ENCODE measurements at regions not wholly inside any gene's neighbourhood (a gene's known extent, or its start where the extent isn't known, plus 50 kb on each side); places are given as distances from the start of the nearest gene placed in this dataset.

DNA sequence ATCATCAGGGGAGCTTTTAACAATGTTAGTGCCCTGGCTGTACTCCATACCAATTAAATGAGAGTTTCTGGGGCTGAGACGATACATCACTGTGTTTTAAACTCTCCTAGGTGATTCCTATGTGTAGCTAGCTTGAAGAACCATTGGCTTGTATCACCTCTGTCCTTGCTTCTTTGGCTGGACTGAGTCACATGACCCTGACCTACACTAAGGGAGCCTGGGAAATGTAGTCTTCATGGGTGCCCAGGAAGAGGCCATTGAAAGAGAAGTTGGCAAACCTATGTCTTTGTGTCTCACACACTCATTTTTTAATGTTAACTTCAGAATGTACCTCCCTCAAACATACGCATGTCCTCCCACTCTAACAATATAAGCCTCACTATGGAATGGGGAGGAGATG, 506.6 kb downstream of the DHX35 start (continued):
- TF ChIP-seq, protein P1, sequence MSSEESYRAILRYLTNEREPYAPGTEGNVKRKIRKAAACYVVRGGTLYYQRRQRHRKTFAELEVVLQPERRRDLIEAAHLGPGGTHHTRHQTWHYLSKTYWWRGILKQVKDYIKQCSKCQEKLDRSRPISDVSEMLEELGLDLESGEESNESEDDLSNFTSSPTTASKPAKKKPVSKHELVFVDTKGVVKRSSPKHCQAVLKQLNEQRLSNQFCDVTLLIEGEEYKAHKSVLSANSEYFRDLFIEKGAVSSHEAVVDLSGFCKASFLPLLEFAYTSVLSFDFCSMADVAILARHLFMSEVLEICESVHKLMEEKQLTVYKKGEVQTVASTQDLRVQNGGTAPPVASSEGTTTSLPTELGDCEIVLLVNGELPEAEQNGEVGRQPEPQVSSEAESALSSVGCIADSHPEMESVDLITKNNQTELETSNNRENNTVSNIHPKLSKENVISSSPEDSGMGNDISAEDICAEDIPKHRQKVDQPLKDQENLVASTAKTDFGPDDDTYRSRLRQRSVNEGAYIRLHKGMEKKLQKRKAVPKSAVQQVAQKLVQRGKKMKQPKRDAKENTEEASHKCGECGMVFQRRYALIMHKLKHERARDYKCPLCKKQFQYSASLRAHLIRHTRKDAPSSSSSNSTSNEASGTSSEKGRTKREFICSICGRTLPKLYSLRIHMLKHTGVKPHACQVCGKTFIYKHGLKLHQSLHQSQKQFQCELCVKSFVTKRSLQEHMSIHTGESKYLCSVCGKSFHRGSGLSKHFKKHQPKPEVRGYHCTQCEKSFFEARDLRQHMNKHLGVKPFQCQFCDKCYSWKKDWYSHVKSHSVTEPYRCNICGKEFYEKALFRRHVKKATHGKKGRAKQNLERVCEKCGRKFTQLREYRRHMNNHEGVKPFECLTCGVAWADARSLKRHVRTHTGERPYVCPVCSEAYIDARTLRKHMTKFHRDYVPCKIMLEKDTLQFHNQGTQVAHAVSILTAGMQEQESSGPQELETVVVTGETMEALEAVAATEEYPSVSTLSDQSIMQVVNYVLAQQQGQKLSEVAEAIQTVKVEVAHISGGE (tag by site-specific recombination; conservative IDR thresholded peaks at IDR 0.05; ENCODE audit: low read depth), result no peak
- TF ChIP-seq ZNF707 (tag by site-specific recombination; IDR thresholded peaks at IDR 0.05), result no peak
- no peak for TF ChIP-seq ZNF366 (tag by site-specific recombination; conservative IDR thresholded peaks at IDR 0.05)
- no peak for TF ChIP-seq ZBTB1 (tag by site-specific recombination; IDR thresholded peaks at IDR 0.05)

DNA sequence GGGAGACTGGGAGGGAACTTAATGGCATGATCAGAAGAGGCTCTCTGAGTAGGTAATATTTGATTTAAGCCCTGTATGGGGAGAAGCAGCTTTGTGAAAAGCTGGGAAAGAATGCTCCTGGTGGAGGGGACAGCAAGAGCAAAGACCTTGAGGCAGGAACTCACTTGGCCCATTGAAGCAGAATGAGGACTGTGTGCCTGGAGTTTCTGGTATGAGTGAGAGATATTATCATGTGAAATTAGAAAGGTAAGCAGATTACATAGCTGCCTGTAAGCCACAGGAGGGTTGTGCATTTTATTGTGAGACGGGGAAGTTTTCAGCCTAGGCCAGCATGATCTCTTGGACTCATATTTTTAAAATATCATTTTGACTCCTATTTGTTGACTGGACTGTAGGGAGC, 502.1 kb downstream of the DHX35 start:
- CTCF ChIA-PET, result interaction anchor here (0.7 kb wide), 1 partner anchor 746 kb away, joined by 7 read pairs; no protein-coding TSS in a partner anchor
- POLR2A ChIA-PET, result no interaction called here
- H3K36me3 ChIP-seq (ENCODE audit: control insufficient read depth in 2 of 2, insufficient read depth in 1 of 2, low read length in 2 of 2), result no peaks in the 10 kb centered on the region
- no peak overlapping the region for H3K4me3 ChIP-seq (ENCODE audit: low read depth, low read length)
- H3K4me1 ChIP-seq (ENCODE audit: control insufficient read depth, insufficient read depth, low read length), result no peaks in the 10 kb centered on the region
- no peak overlapping the region for H3K27ac ChIP-seq (ENCODE audit: extremely low read depth, low read depth, low read length)
- H3K9me3 ChIP-seq (ENCODE audit: control insufficient read depth, insufficient read depth, low read depth, low read length), result no peaks in the 10 kb centered on the region
- TF ChIP-seq REPIN1 (tag by site-specific recombination; IDR thresholded peaks at IDR 0.05; ENCODE audit: low read depth) (no peak), ZNF140 (tag by site-specific recombination; IDR thresholded peaks at IDR 0.05) (no peak), ZFP41 (tag by site-specific recombination; IDR thresholded peaks at IDR 0.05; ENCODE audit: borderline replicate concordance) (no peak), ZNF266 (tag by site-specific recombination; IDR thresholded peaks at IDR 0.05; ENCODE audit: low read depth) (no peak), ZNF324 (tag by site-specific recombination; IDR thresholded peaks at IDR 0.05) (no peak), ZNF114 (tag by site-specific recombination; IDR thresholded peaks at IDR 0.05) (no peak), ZNF658 (tag by site-specific recombination; IDR thresholded peaks at IDR 0.05) (no peak), OSR2 (tag by site-specific recombination; IDR thresholded peaks at IDR 0.05) (no peak), ZNF426 (tag by site-specific recombination; IDR thresholded peaks at IDR 0.05) (no peak), KLF1 (tag by site-specific recombination; IDR thresholded peaks at IDR 0.05) (no peak), ZNF510 (tag by site-specific recombination; IDR thresholded peaks at IDR 0.05; ENCODE audit: insufficient replicate concordance) (no peak), ZFP69B (tag by site-specific recombination; IDR thresholded peaks at IDR 0.05) (no peak)
- TF ChIP-seq, protein P2, sequence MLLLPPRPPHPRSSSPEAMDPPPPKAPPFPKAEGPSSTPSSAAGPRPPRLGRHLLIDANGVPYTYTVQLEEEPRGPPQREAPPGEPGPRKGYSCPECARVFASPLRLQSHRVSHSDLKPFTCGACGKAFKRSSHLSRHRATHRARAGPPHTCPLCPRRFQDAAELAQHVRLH (tag by site-specific recombination; IDR thresholded peaks at IDR 0.05), result no peak
- TF ChIP-seq, protein P3, sequence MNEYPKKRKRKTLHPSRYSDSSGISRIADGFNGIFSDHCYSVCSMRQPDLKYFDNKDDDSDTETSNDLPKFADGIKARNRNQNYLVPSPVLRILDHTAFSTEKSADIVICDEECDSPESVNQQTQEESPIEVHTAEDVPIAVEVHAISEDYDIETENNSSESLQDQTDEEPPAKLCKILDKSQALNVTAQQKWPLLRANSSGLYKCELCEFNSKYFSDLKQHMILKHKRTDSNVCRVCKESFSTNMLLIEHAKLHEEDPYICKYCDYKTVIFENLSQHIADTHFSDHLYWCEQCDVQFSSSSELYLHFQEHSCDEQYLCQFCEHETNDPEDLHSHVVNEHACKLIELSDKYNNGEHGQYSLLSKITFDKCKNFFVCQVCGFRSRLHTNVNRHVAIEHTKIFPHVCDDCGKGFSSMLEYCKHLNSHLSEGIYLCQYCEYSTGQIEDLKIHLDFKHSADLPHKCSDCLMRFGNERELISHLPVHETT (tag by site-specific recombination; IDR thresholded peaks at IDR 0.05), result no peak
- TF ChIP-seq, protein P4, sequence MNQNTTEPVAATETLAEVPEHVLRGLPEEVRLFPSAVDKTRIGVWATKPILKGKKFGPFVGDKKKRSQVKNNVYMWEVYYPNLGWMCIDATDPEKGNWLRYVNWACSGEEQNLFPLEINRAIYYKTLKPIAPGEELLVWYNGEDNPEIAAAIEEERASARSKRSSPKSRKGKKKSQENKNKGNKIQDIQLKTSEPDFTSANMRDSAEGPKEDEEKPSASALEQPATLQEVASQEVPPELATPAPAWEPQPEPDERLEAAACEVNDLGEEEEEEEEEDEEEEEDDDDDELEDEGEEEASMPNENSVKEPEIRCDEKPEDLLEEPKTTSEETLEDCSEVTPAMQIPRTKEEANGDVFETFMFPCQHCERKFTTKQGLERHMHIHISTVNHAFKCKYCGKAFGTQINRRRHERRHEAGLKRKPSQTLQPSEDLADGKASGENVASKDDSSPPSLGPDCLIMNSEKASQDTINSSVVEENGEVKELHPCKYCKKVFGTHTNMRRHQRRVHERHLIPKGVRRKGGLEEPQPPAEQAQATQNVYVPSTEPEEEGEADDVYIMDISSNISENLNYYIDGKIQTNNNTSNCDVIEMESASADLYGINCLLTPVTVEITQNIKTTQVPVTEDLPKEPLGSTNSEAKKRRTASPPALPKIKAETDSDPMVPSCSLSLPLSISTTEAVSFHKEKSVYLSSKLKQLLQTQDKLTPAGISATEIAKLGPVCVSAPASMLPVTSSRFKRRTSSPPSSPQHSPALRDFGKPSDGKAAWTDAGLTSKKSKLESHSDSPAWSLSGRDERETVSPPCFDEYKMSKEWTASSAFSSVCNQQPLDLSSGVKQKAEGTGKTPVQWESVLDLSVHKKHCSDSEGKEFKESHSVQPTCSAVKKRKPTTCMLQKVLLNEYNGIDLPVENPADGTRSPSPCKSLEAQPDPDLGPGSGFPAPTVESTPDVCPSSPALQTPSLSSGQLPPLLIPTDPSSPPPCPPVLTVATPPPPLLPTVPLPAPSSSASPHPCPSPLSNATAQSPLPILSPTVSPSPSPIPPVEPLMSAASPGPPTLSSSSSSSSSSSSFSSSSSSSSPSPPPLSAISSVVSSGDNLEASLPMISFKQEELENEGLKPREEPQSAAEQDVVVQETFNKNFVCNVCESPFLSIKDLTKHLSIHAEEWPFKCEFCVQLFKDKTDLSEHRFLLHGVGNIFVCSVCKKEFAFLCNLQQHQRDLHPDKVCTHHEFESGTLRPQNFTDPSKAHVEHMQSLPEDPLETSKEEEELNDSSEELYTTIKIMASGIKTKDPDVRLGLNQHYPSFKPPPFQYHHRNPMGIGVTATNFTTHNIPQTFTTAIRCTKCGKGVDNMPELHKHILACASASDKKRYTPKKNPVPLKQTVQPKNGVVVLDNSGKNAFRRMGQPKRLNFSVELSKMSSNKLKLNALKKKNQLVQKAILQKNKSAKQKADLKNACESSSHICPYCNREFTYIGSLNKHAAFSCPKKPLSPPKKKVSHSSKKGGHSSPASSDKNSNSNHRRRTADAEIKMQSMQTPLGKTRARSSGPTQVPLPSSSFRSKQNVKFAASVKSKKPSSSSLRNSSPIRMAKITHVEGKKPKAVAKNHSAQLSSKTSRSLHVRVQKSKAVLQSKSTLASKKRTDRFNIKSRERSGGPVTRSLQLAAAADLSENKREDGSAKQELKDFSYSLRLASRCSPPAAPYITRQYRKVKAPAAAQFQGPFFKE (tag by site-specific recombination; IDR thresholded peaks at IDR 0.05; ENCODE audit: borderline replicate concordance), result no peak
- TF ChIP-seq, protein P5, sequence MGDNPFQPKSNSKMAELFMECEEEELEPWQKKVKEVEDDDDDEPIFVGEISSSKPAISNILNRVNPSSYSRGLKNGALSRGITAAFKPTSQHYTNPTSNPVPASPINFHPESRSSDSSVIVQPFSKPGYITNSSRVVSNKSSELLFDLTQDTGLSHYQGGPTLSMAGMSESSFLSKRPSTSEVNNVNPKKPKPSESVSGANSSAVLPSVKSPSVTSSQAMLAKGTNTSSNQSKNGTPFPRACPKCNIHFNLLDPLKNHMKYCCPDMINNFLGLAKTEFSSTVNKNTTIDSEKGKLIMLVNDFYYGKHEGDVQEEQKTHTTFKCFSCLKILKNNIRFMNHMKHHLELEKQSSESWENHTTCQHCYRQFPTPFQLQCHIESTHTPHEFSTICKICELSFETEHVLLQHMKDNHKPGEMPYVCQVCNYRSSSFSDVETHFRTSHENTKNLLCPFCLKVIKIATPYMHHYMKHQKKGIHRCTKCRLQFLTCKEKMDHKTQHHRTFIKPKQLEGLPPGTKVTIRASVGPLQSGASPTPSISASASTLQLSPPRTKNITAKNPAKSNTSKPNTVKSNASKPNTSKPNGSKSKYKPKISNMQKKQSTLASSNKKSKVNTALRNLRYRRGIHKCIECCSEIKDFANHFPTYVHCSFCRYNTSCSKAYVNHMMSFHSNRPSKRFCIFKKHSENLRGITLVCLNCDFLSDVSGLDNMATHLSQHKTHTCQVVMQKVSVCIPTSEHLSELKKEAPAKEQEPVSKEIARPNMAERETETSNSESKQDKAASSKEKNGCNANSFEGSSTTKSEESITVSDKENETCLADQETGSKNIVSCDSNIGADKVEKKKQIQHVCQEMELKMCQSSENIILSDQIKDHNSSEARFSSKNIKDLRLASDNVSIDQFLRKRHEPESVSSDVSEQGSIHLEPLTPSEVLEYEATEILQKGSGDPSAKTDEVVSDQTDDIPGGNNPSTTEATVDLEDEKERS (tag by site-specific recombination; IDR thresholded peaks at IDR 0.05), result no peak
- TF ChIP-seq, protein P6, sequence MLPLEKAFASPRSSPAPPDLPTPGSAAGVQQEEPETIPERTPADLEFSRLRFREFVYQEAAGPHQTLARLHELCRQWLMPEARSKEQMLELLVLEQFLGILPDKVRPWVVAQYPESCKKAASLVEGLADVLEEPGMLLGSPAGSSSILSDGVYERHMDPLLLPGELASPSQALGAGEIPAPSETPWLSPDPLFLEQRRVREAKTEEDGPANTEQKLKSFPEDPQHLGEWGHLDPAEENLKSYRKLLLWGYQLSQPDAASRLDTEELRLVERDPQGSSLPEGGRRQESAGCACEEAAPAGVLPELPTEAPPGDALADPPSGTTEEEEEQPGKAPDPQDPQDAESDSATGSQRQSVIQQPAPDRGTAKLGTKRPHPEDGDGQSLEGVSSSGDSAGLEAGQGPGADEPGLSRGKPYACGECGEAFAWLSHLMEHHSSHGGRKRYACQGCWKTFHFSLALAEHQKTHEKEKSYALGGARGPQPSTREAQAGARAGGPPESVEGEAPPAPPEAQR (tag by site-specific recombination; IDR thresholded peaks at IDR 0.05), result no peak

Measured in HEK293 (cell line).